C4-2B (cell line): ENCODE measurements at regions not wholly inside any gene's neighbourhood (a gene's known extent, or its start where the extent isn't known, plus 50 kb on each side); places are given as distances from the start of the nearest gene placed in this dataset.

Source experiments
- CTCF ChIP-seq: fragments of 450-650 bp; conservative IDR thresholded peaks from 2 replicates; pipeline ENCODE4 v1.5.1; 2017; ENCODE audit warnings: mild to moderate bottlenecking
- ZFX ChIP-seq: fragments of 450-650 bp; IDR thresholded peaks from 2 replicates; pipeline ENCODE4 v1.6.1; 2017

- no peak for TF ChIP-seq CTCF
- TF ChIP-seq ZFX: no peak
These were observed 141.3 kb upstream of the ALKAL2 start for GRCh38 chr2:429142-429541.
